ENCODE measurements at regions not wholly inside any gene's neighbourhood (a gene's known extent, or its start where the extent isn't known, plus 50 kb on each side); places are given as distances from the start of the nearest gene placed in this dataset.

DNA sequence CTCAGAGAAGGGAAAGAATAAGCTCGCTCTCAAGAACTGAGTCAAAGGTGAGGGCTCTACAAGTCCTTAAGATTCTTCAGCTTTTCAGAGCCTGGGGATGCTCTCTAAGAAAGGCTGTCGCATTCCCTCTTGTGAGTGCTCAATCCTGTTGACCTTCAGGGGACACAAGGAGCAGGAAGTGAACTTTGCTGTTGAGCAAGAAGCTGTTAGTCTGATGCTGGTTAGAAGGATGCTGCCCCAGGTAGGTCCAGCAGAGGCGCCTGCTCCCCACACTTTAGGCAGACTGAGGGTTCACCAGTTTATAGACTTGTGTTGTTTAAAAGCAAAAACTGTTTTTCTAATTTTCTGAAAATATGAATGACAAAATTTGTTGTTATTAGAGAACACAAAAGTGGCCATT lies 125.4 kb upstream of the SPOCK3 start:
- Mint-ChIP-seq H3K27me3 (ENCODE audit: unreplicated experiment) (no peaks in the 10 kb centered on the region), H3K27ac (ENCODE audit: unreplicated experiment) (no peak overlapping the region), H3K36me3 (ENCODE audit: insufficient read depth, unreplicated experiment) (no peaks in the 10 kb centered on the region), H3K9me3 (ENCODE audit: low read depth, unreplicated experiment) (no peaks in the 10 kb centered on the region), H3K4me3 (ENCODE audit: low read depth, unreplicated experiment) (no peak overlapping the region), H3K4me1 (ENCODE audit: low read depth, unreplicated experiment) (no peaks in the 10 kb centered on the region)
- BruUV-seq (replicated peaks), result no TSS peak
- intact Hi-C loops (cut with micrococcal nuclease; ENCODE audit: unreplicated experiment), result no loop called here
- DNase-seq, result no peak
- no peak for TF ChIP-seq CTCF (IDR thresholded peaks at IDR 0.05; ENCODE audit: unreplicated experiment)
- CTCF ChIA-PET, result interaction anchor here (0.5 kb wide), 1 partner anchor 335 kb away, joined by 3 read pairs; no protein-coding TSS in a partner anchor

- no peak overlapping the region for H3K4me3 Mint-ChIP-seq (ENCODE audit: low read depth, unreplicated experiment)
- intact Hi-C loops (cut with micrococcal nuclease; ENCODE audit: unreplicated experiment), result no loop called here
- H3K9me3 Mint-ChIP-seq (ENCODE audit: low read depth, unreplicated experiment), result no peaks in the 10 kb centered on the region
- H3K27me3 Mint-ChIP-seq (ENCODE audit: unreplicated experiment), result no peaks in the 10 kb centered on the region
- H3K36me3 Mint-ChIP-seq (ENCODE audit: insufficient read depth, unreplicated experiment), result no peaks in the 10 kb centered on the region
- DNase-seq, result no peak
- no TSS peak for BruUV-seq (replicated peaks)
- no peak for TF ChIP-seq CTCF (IDR thresholded peaks at IDR 0.05; ENCODE audit: unreplicated experiment)
- CTCF ChIA-PET, result no interaction called here
- no peaks in the 10 kb centered on the region for H3K4me1 Mint-ChIP-seq (ENCODE audit: low read depth, unreplicated experiment)
- H3K27ac Mint-ChIP-seq (ENCODE audit: unreplicated experiment), result no peak overlapping the region
Measured at GRCh38 chr4:167379076-167379835, 145.0 kb upstream of the SPOCK3 start.

DNA sequence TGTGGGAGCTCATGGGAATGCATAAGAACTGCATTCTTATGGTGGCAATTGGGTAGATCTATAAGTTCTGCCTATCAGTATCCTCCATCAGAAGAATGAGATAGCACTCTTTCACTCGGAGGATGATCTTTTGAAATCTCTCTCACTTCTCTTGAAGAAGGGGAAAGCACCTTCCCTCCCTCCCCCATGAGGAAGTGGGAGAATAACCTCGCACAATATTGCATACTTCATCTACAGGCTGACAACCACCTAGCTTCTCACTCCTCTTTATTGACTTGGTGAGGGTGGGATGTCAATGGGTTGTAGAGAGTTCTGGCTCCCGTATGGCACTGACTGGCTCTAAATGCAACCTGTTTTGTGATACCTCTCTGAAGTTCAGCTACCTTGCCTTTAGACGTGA lies 146.7 kb upstream of the SPOCK3 start:
- no peak overlapping the region for H3K4me3 Mint-ChIP-seq (ENCODE audit: low read depth, unreplicated experiment)
- no peaks in the 10 kb centered on the region for H3K27me3 Mint-ChIP-seq (ENCODE audit: unreplicated experiment)
- no peaks in the 10 kb centered on the region for H3K36me3 Mint-ChIP-seq (ENCODE audit: insufficient read depth, unreplicated experiment)
- no peaks in the 10 kb centered on the region for H3K9me3 Mint-ChIP-seq (ENCODE audit: low read depth, unreplicated experiment)
- BruUV-seq (replicated peaks), result no TSS peak
- intact Hi-C loops (cut with micrococcal nuclease; ENCODE audit: unreplicated experiment), result no loop called here
- H3K4me1 Mint-ChIP-seq (ENCODE audit: low read depth, unreplicated experiment), result no peaks in the 10 kb centered on the region
- DNase-seq, result no peak
- TF ChIP-seq CTCF (IDR thresholded peaks at IDR 0.05; ENCODE audit: unreplicated experiment), result no peak
- H3K27ac Mint-ChIP-seq (ENCODE audit: unreplicated experiment), result no peak overlapping the region
- CTCF ChIA-PET, result no interaction called here

GRCh38 chr4:167383291-167383690 lies 149.0 kb upstream of the SPOCK3 start:
- H3K4me1 Mint-ChIP-seq (ENCODE audit: low read depth, unreplicated experiment), result no peaks in the 10 kb centered on the region
- no peak overlapping the region for H3K27ac Mint-ChIP-seq (ENCODE audit: unreplicated experiment)
- CTCF ChIA-PET, result no interaction called here
- no peaks in the 10 kb centered on the region for H3K36me3 Mint-ChIP-seq (ENCODE audit: insufficient read depth, unreplicated experiment)
- intact Hi-C loops (cut with micrococcal nuclease; ENCODE audit: unreplicated experiment), result no loop called here
- H3K4me3 Mint-ChIP-seq (ENCODE audit: low read depth, unreplicated experiment), result no peak overlapping the region
- no peak for TF ChIP-seq CTCF (IDR thresholded peaks at IDR 0.05; ENCODE audit: unreplicated experiment)
- no TSS peak for BruUV-seq (replicated peaks)
- no peaks in the 10 kb centered on the region for H3K27me3 Mint-ChIP-seq (ENCODE audit: unreplicated experiment)
- H3K9me3 Mint-ChIP-seq (ENCODE audit: low read depth, unreplicated experiment), result no peaks in the 10 kb centered on the region
- DNase-seq, result no peak

All from Calu3 (cell line).